Renal cortical epithelial cell (primary cell): ENCODE measurements at regions not wholly inside any gene's neighbourhood (a gene's known extent, or its start where the extent isn't known, plus 50 kb on each side); places are given as distances from the start of the nearest gene placed in this dataset.

Source experiments
- DNase-seq: peaks from one replicate; pipeline ENCODE4 v3.0.0-alpha.2; 2011; ENCODE audit warnings: low read depth

- DNase-seq: no peak
Observed at GRCh38 chr15:97692301-97693015, 268.0 kb upstream of the ARRDC4 start.

- no peak for DNase-seq
Observed at GRCh38 chr15:97694456-97694855, 266.0 kb upstream of the ARRDC4 start.

- DNase-seq: no peak
Observed at GRCh38 chr15:97703400-97703799, 257.1 kb upstream of the ARRDC4 start.

DNA sequence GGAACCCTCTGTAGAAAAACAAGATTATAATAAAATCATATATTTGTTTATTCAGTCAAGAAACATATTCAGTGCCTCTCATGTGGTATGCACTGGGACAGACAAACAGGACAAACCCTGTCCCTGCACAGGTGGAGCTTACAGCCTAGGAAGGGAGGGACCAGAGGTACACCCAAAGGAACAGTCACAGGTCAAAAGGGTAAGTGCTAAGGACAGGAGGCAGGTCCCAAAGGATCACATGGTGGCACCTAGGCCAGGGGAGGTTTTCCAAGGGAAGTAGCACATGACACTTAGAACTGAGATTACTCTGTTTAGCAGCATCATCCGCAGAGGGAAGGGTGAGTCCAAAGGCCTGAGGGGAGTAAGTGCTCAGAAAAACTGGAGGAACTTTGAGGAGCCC lies 254.4 kb upstream of the ARRDC4 start:
- no peak for DNase-seq

- no peak for DNase-seq
Observed at GRCh38 chr15:97708252-97708651, 252.3 kb upstream of the ARRDC4 start.

- DNase-seq: no peak
Observed at GRCh38 chr15:97712530-97712929, 248.0 kb upstream of the ARRDC4 start.

DNA sequence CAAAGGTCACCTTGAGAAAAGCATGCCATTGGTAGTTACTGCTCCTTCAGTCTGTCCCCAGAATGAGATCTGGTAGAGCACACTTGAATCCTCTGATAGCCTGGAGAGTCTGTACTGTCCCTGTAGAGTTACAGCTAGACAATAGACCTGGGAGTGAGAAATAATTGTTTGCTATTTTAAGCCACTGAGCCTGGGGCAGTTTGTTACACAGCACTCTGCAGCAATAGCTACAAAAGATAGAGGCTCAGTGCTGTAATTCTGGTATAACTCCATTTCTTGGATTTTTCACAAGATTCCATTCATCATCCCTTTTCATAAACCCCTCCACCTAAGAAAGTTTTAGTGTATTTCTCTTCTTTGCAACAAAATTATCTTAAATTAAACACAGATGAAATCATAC lies 242.7 kb upstream of the ARRDC4 start:
- DNase-seq: no peak

GRCh38 chr15:97718509-97718908 lies 242.0 kb upstream of the ARRDC4 start:
- DNase-seq: no peak

DNA sequence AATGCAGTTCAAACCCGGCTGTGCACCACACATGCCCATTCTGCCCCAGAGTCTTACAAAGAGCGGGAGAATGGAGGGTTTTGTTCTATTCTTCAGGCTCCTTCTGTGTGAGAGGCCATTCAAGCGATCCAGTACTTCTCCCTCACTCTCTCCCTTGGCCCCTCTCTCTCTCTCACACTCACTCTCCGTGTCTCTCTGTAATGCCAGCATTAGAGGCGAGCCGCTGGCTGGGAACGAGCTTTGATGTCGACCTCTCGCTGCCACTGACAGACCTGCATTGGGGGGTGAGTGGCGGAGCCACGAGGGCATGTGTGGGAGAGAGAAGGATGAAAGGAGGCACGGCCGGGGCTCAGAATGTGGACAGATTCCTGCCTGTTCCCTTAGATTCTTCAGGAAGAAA lies 231.7 kb upstream of the ARRDC4 start:
- DNase-seq: no peak

DNA sequence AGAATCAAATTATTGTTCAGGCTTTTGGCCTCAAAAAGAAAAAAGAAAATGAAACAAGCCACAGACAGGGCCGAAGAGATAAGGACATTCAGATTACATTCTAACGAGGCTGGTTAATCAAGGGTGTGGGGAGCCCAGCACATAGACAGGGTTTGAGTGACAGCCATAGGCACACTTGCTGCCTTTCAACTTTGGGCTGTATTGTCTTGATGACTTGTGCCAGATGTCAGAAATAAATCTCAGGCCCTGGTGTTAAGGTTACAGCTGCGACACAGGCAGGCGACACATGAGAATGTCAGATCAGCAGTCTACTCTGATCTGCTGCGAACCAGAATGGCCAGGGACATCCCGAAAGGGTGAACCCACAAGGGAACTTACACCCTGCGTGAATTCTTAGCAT lies 231.2 kb upstream of the ARRDC4 start:
- no peak for DNase-seq

GRCh38 chr15:97730315-97730714 lies 230.2 kb upstream of the ARRDC4 start:
- DNase-seq: no peak

- DNase-seq: no peak
Observed at GRCh38 chr15:97731859-97732258, 228.6 kb upstream of the ARRDC4 start.

DNA sequence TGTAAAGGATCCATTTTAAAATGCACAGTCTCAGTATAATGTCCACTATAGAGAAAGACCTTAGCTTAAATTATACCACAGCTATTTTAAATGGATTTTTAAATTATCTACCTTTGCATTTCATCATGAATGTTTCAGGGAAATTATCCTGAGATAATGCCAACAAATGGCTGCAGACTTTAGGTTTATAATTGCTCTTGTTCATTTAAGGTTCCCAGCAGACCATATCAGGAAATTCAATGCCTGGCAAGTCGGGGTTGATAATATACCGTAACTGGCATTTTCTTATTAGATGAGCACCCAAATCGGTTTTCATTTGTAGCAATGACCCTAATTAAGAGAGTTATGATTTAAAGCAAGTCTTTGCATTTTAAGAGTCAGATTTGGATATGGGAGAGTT lies 227.1 kb upstream of the ARRDC4 start:
- no peak for DNase-seq

DNA sequence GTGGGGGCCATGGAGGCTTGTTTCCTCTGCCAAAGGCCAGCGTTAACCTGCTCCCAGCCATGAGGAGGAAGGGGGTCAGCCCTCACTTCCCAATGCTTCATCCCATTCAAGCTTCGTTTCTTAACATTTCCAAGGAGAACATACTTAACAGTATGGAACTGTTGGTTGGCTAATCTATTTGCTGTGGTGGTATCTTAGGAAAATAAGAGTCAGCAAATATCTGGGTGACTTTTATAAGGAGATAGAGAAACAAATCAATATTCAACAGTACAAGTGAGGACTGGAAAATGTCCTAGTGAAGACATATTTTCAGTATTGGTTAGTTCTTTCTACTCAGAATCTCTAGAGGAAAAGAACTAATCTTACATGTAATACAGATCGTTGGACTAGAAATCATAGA lies 223.8 kb upstream of the ARRDC4 start:
- no peak for DNase-seq

DNA sequence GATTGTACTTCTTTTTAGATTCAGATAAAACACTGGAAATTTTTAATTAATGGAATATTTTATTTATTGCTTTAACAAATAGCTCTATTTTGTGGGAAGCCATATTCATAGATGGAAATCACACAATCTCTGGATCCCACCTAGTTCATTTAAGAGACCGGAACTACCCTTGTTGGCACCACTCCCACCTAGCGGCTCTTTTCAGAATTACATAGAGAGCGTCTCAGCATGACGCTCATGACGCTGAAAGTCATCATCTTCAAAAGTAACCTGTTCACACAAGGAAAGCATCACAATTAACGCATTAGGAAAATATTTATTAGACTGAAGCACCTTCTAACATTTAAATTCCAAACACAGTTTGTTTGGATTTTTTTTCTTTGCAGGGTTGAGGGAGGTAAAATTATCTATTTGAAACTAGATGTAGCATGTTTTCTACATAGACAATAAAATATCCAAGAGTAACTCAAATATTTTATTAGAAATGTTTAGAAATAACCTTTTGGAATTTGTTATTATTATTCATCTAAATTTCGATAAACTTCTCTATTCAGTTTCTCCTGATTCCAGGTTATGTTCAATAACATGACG lies 214.9 kb upstream of the ARRDC4 start:
- no peak for DNase-seq

DNA sequence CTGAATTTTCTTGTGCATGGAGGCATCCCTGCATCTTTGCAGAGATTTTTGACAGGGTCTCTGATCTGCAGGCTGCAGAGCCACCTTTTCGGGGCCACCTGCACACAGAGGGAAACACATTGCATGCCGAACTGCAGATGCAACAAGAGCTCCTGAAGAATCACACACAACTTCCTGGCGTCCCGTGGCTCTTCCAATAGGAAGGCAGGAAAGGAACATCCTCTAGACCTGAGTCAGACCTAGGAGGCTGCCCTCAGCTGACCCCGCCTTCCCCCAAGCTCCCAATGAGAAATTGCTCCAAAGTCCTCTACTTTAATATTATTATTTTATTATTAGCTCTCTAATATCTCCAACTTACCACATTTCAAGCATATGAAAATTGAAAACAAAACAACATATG lies 213.2 kb upstream of the ARRDC4 start:
- no peak for DNase-seq

GRCh38 chr15:97748576-97748975 lies 211.9 kb upstream of the ARRDC4 start:
- DNase-seq: no peak

DNA sequence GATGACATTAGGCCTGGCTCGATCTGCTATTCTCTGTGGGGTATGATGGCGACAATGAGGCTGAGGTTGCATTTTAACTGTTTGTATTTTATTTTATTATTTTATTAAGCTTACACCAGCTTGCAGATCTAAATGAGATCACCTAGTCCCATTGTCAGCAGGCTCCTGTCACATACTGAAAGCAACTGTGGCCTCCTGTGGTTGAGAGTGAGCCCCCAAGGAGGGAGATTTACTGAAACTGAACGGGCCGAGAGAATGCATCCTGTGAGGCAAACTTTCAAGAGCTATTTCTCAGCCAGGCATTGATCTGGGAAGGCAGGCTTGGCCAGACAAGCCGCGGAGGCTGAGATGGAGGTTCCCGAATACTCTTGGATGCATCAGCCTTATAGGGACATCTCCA lies 210.4 kb upstream of the ARRDC4 start:
- DNase-seq: no peak

DNA sequence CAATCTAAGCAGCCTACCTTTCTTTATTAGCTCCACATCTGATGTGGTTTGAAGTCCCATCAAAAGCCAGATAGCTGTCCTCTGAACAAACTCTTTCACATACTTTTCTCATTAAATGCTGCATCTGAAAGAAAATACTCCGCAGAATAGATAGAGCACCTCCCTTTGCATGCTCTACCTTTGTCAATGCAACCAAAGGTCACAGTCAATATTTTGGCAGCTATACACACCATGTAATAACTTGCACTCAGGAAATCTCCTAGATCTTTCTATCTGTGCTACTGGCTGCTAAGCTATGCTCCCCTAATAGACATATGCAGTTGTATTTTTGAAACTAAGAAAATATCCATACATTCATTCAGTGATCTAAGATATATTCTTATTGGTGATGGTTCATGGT lies 204.8 kb upstream of the ARRDC4 start:
- no peak for DNase-seq

DNA sequence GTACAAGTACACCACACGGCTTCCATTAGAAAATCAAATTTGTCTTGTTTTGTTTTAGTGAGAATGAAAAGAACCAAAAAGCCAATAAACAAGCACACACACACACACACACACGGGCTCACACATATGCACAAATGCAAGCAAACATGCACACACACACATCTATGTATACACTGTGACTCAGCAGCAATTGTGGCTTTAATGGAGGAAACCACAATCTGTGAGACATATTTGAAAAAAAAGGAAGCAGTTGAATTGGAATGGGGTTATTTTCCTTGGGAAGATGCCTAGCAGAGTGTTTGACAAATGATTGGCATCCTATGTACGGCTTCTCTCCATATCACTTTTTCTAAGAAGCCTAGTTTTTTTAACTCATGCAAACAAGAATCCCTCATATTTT lies 201.1 kb upstream of the ARRDC4 start:
- no peak for DNase-seq

- DNase-seq: no peak
Observed at GRCh38 chr15:97761110-97761509, 199.4 kb upstream of the ARRDC4 start.

- DNase-seq: no peak
Observed at GRCh38 chr15:97783240-97783639, 177.3 kb upstream of the ARRDC4 start.

- no peak for DNase-seq
Observed at GRCh38 chr15:97786741-97787140, 173.8 kb upstream of the ARRDC4 start.

- DNase-seq: no peak
Observed at GRCh38 chr15:97790180-97790579, 170.3 kb upstream of the ARRDC4 start.
